ENCODE measurements at regions not wholly inside any gene's neighbourhood (a gene's known extent, or its start where the extent isn't known, plus 50 kb on each side); places are given as distances from the start of the nearest gene placed in this dataset.
"Not testable (repeated sequence)": the region's sequence is repeated elsewhere in the genome, so short reads cannot be mapped to it uniquely, and the experiment has no call there.

DNA sequence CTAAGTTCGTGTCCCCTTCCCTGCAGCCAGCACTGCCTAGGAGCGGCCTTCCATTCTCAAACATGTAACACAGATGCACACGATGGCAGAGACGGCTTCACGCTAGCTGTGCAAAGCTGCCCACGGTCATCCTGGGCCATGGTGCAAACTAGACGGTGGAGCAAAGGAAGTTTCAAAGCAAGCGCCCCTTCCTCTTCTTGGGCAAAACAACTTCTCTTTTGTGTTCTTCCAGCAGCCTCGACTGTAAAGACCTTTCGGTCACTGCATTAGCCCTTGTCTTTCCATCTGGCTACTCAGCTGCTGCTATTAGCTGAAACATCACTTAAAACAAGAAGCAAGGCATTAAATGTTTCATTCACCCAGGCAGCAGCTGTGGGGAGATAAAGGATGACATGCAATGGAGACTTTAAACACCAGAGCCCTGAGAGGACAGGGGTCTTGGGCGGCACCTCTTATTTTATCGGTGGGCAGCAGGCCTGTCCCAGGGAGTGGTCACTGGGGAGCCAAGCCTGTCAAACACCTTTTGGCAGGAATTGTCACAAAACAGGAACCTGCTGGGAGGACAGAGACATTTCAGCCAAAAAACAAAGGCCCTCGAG is 214.8 kb downstream of the KLF6 start:
- DNase-seq: no peak

DNA sequence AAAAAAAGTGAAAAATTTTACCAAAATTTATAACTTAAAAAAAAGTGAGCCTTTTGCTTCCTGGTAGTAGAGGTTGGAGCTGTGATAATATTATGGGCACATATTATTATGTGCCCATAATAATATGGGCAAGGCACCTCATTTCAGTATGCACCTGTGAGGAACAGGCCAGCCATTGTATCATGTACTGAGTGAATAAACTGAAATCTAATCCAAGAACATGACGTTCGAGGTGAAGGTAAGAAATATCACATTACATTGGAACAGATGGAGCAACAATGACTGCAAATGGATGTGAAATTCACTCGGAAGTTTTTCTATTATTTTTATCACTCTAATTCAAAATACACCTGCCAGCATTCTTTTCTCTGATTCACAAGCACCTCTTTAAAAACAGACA is 216.0 kb downstream of the KLF6 start:
- no peak for DNase-seq

DNA sequence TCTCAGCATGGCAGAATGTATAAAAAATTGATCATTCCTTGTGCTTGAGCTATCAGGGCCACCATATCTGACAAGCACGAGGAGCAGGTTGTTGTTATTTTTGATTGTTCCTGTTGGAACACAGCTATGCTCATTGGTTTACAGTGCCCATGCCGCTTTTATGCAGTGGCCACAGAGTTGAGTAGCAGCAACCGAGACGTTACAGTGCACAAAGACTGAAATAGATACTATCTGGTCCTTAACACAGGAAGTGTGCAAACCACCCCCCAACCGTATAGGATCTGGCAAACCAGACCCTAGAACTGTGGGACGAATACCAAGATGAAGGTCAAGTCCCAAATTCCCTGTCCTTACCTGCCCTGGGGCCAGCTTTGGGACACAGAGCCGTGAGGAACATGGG is 216.6 kb downstream of the KLF6 start:
- DNase-seq: no peak

DNA sequence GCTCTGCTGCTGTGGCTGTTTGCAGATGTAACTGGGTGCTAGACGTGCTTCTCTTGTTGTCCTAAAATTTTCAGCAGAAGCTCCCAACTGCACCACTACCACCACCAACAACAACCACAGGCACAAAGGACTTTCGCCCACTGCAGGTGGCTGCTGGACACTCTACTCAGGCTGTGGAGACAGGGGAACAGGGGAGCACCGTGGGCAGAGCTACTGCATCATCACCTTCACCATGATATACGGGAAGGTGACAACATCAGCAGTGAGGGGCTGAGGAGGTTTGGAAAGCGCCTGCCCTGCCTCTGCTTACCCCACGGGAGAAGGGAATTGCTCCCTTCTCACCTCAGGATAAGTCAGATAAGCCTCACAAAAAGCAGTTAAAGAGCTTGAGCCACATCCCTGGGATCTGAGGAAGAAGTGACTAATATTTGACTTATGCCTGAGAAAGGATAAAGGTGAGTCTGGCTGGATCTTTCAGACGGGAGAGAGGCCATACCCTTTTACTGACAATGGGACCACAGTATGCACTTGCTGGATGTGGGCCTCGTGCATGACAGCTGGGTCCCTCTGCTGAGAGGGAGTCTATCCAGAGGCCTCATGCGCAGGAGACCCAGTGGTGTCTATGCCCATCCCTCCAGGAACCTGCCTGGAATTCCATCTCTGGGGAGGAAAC is 217.6 kb downstream of the KLF6 start:
- DNase-seq: no peak

DNA sequence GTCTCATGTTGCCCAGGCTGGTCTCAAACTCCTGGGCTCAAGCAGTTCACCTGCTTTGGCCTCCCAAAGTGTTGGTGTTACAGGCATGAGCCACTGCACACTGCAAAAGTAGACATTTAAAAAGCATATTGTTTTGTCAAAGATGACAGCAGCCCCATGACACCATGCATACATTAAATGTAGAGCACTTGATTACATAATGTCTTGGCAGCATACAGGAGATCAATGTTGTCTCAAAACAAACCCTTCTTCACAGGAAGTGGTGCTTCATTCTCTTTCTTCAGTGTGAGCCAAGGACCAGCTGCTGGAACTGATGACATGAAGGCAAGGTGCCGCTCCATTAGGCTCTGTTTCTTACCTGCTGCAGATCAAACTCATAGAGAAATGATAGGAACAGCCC is 218.4 kb downstream of the KLF6 start:
- DNase-seq: no peak

DNA sequence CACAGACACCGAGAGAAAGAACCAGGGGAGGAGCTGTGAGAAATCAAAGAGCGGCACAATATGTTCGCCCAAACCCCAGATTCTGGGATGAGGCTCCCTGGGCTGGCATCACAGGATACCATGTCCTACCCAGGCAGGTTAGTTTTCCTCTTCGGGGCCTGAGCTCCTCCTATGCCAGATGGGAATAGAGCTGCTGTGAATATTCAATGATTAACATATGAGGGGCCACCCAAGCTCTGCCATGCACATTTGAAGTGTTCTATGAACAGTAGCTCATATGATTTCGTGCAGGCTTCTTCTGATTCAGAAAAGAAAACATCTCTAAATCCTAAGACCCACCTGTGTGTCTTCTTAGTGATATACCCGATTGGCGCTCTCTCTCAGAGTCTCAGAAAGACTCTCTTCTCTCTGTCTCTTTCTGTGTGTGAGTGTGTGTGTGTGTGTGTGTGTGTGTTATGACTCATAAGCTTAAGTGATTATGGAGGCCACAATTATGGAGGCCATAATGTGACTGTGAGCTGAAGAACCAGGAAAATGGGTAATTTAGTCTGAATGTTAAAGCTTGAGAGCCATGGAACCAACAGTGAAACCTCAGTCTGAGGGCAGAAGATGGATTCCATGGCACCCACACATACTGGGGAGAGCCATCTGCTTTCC is 220.5 kb downstream of the KLF6 start:
- no peak for DNase-seq

DNA sequence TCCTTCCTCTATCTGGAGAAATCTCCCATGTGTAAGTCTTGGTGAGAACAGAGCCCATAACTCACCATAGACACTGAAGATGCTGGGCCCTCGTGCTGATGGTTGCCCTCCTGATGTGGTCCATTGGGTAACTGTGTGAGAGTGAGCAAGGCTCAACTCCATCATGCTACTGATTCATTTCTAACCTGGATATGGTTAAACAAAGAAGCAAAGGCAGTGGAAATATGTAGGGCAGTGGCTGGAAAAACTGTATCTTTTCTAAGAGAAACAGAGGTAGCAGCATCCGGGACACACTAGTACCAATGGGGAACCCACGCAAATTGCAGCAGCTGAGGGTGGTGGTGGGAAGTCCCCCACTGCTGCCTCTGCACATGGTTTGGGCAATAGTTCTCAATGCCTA is 221.7 kb downstream of the KLF6 start:
- no peak for DNase-seq

DNA sequence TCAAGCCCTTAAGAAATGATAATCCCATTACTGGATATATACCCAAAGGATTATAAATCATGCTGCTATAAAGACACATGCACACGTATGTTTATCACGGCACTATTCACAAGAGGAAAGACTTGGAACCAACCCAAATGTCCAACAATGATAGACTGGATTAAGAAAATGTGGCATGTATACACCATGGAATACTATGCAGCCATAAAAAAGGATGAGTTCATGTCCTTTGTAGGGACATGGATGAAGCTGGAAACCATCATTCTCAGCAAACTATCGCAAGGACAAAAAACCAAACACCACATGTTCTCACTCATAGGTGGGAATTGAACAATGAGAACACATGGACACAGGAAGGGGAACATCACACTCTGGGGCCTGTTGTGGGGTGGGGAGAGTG is 224.4 kb downstream of the KLF6 start:
- not testable (repeated sequence) for DNase-seq

DNA sequence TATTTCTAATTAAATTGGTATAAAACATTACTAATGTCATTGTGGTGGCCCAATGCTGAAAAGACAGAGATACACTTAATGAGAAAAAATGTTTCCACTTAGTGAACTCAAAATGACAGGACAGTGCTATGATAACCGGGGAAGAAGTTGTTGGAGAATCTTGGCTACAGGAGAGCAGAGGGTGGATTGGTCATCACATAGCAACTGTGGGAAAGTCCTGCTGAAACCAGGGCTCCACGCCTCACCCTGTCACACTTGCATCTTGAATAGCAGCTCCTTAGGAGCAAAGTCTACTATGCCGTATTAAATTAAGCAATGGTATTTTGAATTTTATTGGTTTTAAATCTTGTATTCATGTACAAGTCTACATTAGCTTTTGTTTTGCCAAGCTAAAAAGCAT is 225.5 kb downstream of the KLF6 start:
- no peak for DNase-seq

DNA sequence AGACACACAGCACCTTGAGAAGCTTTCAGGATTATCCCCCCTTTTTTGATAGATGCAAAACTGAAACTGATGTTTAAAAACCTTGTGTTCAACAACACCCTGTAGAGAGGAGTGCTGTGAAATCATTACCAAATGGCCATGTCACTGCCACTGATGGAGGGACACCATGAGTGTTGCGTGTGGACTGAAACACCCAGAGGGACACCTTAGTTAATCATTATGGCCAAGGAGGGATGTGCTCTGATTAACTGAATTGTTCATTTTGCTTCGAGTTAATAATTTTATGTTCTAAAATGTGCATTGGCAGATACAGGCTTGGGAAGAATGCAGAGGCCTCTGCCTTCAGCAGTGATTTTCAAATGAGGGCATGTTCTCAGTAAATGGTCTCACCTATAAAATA is 226.0 kb downstream of the KLF6 start:
- DNase-seq: no peak

DNA sequence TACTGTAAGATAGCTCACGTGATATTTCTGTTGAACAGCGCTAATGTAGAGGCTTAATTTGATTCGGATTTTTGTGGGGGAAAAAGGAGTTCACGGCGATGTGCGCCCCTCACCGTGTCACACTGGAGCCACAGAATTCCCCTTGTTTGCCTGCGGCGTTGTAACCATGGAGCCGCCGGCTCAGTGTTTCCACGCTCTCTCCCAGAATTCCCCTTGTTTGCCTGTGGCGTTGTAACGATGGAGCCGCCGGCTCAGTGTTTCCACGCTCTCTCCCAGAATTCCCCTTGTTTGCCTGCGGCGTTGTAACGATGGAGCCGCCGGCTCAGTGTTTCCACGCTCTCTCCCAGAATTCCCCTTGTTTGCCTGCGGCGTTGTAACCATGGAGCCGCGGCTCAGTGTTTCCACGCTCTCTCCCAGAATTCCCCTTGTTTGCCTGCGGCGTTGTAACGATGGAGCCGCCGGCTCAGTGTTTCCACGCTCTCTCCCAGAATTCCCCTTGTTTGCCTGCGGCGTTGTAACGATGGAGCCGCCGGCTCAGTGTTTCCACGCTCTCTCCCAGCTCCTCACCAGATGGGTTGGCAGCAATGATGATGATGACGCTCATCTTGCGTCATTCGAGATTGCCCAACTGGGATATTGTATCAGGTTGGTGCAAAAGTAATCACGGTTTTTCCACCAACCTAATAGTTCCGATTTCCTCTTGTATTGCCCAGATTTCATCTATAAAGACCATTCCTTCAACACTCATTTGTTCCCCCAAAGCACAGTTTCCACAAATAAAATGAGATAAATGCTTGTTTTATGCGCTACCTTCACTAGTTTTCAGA is 228.6 kb downstream of the KLF6 start:
- DNase-seq: not testable (repeated sequence)

DNA sequence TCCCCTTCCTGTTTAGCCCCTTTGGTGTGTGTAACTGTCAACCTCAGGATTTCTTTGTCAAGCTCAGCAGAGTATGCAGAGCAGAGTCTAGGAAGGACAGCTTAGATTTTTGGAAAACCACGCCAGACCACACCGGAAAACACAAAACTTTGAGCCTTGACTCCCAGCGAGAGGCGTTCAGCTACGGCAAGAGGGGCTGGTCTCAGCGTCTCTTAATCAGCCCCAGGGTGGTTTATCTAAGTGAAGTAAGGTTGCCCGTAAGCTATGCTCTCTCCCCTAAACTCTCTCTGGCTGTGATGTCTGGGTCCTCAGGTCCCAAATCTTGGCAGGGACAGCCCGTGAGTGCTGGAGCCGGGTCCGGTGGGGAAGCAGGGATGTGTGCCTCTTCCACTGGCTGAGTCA is 230.9 kb downstream of the KLF6 start:
- DNase-seq: no peak

DNA sequence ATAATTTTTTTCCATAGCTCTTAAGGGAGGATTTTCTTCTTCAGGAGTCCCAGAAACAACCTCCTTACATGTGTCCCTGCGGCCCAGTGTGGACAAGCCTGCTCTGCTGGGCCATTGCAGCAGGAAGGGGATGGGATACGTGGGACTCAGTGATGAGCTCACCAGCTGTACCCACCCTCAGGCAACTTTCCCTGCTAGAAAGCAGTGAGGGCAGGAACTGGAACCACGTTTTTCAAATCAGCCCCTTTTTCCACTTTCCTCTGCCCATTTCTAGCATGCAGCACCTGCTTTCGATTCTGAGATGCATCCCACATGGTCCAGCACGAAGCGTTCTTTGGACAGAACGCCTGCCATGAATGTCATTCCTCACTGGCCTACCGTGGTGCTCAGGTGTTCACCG is 232.7 kb downstream of the KLF6 start:
- DNase-seq: no peak

DNA sequence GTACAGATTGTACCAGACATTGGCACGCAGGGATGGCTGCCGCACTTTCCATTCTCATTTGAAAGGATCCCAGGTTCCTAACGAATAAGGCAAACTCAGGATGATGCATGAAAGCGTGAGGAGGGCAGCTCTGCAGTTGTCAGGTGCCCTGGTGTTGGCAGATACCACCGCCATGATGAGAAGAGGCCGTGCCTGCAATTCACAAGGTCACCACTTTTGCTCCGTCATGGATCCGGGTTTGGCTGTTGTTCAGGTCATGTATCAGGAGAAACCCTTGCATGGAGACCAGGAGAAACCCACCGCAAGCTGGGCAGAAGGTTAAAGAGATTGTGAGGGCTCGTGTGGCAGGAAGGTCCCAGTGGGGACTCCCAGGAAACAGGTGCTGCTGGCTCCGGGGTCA is 233.2 kb downstream of the KLF6 start:
- DNase-seq: no peak

DNA sequence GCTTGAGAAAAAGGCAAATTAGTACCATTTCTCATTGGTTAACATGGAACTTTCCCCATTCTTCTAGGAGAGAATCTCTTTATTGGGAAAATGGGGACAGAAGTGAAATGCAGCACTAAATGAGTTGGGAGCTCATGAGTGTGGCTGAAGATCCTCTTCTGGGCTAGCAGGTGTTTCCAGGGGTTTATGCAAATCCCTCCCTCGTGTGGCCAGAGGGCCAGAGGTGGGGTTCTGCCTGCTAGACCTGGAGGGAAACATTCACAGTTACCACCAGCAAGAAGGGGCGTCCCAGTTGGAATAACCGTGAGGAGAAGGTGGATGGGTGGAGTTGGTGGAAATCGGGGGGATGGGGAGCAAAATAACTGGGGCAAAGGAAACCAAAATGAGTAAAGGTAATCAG is 235.9 kb downstream of the KLF6 start:
- no peak for DNase-seq

DNA sequence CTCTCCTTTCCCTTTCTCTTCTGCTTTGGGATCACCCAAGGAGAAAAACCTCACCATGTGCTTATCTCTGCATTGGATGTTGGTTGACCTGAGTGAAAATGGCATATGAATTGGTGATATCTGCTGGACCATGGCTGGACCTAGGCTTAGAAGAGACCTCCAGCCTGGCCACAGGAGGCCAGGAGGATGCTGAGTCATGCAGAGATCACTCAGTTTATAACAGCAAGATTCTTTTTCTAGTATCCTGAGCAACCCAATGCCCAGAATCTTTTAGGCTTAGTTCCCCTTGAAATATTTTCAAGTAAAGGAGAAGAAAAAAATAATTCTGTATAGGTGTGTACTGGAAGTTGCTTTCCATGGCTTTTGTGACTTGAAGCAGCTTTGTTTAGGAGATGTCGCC is 236.3 kb downstream of the KLF6 start:
- no peak for DNase-seq

DNA sequence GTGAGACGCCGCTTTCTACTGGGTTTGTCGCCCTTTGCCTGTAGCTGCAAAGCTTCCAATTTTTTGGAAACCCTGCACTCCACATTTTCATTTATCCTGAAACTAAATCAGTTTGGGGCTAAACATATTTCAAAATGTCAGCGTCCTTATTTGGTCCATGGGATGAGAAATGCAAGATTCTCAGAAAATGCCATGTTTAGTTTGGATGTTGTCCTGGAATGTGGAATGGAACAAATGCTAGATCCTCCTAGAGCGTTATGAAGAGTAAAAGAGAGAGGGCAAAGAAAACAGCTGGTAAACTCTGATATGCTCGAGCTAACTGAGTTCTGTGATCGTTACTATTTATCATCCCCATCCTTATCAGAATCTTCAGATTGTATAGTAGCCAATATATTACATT is 236.9 kb downstream of the KLF6 start:
- no peak for DNase-seq

DNA sequence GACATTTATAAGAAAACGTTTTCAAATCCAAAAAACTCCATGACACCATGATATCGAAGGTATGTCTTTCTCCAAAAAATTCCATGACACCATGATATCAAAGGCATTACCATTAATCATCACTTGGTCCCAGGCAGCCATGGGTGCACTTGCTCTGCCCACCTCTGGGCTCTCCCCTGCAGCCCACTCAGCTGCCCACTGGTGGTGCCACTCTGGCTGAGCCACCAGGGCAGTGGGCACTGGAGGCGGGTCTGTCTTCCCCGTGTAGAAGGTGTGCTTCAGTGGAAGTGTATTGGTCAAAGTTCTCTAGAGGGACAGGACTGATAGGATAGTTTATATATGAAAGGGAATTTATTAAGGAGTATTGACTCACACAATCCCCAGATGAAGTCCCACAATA is 240.4 kb downstream of the KLF6 start:
- DNase-seq: no peak

DNA sequence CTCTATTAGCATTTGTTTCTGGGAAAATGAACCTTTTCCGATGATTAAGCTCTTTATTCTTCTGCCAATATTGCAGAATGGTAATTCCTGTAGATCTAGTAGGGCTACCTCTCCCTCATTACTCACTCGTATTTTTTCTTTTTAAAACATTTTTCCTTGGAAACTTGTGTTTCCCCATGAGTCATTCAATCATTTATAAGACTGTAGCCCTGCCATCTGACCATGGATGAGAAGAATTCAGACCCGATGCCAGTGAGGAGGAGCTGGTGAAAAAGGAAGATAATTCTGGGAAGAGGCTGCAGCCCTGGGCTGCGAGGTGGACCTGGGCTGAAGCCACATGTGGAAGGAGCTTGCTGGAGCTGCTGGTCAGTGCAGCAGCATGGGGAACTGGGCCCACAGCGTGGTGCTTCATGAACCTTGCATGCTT is 242.8 kb downstream of the KLF6 start:
- no peak for DNase-seq

DNA sequence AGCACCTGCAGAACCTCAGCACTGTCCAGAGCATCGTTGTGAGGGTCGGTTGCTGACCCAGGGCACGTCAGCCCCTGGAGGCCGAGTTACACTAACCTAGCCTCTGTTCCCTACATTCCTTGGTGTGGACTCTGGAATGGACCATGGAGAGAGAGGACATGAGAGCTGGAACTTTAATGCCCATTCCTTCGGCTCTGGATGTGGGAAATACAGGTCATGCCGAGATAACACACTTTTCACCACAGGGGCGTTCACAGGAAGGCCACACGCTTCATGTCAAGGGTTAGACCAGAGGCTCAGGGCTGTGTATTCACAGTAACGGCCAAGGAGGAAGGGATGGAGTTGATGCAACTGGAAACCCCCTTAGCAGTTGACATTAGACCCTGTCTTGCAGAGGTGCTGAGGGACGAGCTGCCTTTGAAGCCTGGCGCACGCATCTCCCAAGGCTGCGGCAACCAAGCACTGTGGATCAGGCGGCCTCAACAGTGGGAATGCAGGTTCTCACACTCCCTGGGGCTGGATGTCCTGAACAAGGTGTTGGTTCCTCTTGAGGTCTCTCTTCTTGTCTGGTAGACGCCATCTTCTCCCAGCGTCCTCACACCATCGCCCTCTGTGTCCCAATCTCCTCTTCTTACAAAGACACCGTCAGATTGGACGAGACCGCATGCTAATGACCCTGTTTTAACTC is 245.2 kb downstream of the KLF6 start:
- no peak for DNase-seq

DNA sequence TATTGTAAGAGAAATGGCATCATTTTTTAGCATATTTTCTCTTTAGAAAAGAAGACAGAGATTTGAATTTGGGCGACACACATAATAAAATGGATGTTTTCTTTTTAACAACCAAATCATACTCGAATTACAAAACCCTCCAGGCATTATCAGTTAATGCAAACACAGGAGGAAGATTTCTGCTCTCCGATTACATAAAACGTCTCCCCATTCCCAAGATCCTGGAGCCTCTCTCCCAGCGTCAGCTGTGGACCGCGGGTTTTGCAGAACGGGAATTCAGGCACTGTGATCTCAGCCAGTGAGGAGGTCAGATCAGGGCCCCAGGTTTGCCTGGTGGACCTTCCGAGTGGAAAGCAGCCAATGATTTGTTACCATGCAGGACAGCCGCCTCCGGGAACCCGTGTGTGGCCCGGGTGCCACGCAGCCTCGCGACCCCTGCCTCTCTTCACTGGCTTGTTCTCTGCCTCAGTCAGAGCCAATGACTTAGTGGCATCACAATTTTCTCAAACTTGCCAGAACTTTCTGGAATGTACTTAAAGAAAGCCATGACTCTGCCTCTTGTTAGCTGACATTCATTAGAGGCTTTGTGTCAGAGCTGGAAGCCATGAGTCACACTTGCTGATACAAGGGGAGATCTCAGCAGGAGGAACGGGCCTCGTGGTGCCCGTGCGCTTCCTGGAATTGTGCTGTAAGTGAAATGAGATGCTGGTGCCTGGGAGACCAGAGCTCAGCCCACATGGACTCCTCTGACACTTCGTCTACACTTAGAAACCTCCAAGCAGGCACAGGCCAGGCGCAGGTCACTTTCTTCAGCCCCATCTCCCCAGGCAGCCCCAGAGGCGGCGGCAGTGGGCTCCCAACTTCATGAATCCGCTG is 246.1 kb downstream of the KLF6 start:
- DNase-seq: no peak

DNA sequence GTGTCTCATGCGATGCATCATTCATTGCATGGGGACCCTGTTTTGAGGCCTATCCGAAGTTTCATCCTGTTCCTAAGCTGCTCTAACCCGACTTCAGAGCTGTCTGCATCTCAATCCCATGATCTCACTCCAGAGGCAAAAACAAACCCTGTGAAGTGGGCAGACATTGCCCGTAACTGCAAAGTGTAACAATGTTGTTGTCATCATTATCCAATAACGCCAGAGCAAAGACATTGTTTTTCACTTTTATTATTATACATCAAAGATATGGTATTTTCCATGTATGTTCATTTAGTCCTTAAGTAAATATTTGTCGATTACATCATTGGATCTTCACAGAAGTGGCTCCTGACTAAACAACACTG is 246.7 kb downstream of the KLF6 start:
- DNase-seq: no peak

Data from central memory CD4-positive, alpha-beta T cell (primary cell).